ENCODE measurements at regions not wholly inside any gene's neighbourhood (a gene's known extent, or its start where the extent isn't known, plus 50 kb on each side); places are given as distances from the start of the nearest gene placed in this dataset.

- TF ChIP-seq CTCF (IDR thresholded peaks at IDR 0.05), result no peak
- TF ChIP-seq POLR2A (IDR thresholded peaks at IDR 0.05), result no peak
These were observed 313.2 kb downstream of the HDGFL1 start for GRCh38 chr6:22882581-22882980.
